ENCODE measurements at regions not wholly inside any gene's neighbourhood (a gene's known extent, or its start where the extent isn't known, plus 50 kb on each side); places are given as distances from the start of the nearest gene placed in this dataset.

- no peak overlapping the region for H2AFZ ChIP-seq
- no peaks in the 10 kb centered on the region for H3K36me3 ChIP-seq (replicated peaks; ENCODE audit: insufficient read depth, low read depth)
- H3K9me3 ChIP-seq (ENCODE audit: low read depth): no peaks in the 10 kb centered on the region
- H3K27me3 ChIP-seq: no peaks in the 10 kb centered on the region
- DNase-seq (ENCODE audit: low spot score): no peak
- H3K27ac ChIP-seq: no peak overlapping the region
- H3K79me2 ChIP-seq: no peaks in the 10 kb centered on the region
- no peaks in the 10 kb centered on the region for H4K20me1 ChIP-seq (ENCODE audit: insufficient read depth, poor library complexity, severe bottlenecking)
- H3K4me1 ChIP-seq (ENCODE audit: insufficient read depth): no peaks in the 10 kb centered on the region
- no peak overlapping the region for H3K4me2 ChIP-seq
- H3K4me3 ChIP-seq: no peak overlapping the region
- no peaks in the 10 kb centered on the region for H3K9me2 ChIP-seq (replicated peaks; ENCODE audit: insufficient read depth)
- TF ChIP-seq EZH2 (IDR thresholded peaks at IDR 0.05; ENCODE audit: borderline replicate concordance) (no peak), CTCF (IDR thresholded peaks at IDR 0.05; ENCODE audit: poor library complexity) (no peak), EZH2phosphoT487 (IDR thresholded peaks at IDR 0.05; ENCODE audit: low read depth, severe bottlenecking, unreplicated experiment) (no peak)
- WGBS (ENCODE audit: low lambda C conversion rate, missing lambda C conversion rate): 80% methylated on average over 2 of the region's 2 CpGs
These were observed 674.1 kb downstream of the NYAP2 start for GRCh38 chr2:226073496-226074160.

- H3K36me3 ChIP-seq (replicated peaks; ENCODE audit: insufficient read depth, low read depth): no peaks in the 10 kb centered on the region
- DNase-seq (ENCODE audit: low spot score): no peak
- H4K20me1 ChIP-seq (ENCODE audit: insufficient read depth, poor library complexity, severe bottlenecking): no peaks in the 10 kb centered on the region
- H3K27me3 ChIP-seq: no peaks in the 10 kb centered on the region
- H3K9me3 ChIP-seq (ENCODE audit: low read depth): no peaks in the 10 kb centered on the region
- TF ChIP-seq CTCF (IDR thresholded peaks at IDR 0.05; ENCODE audit: poor library complexity) (no peak), EZH2 (IDR thresholded peaks at IDR 0.05; ENCODE audit: borderline replicate concordance) (no peak), EZH2phosphoT487 (IDR thresholded peaks at IDR 0.05; ENCODE audit: low read depth, severe bottlenecking, unreplicated experiment) (no peak)
- no peaks in the 10 kb centered on the region for H3K79me2 ChIP-seq
- H2AFZ ChIP-seq: no peak overlapping the region
- no peak overlapping the region for H3K4me3 ChIP-seq
- no peaks in the 10 kb centered on the region for H3K4me1 ChIP-seq (ENCODE audit: insufficient read depth)
- no peak overlapping the region for H3K27ac ChIP-seq
- WGBS (ENCODE audit: low lambda C conversion rate, missing lambda C conversion rate): 60% methylated on average over 4 of the region's 4 CpGs
- no peaks in the 10 kb centered on the region for H3K9me2 ChIP-seq (replicated peaks; ENCODE audit: insufficient read depth)
- no peak overlapping the region for H3K4me2 ChIP-seq
These were observed 667.4 kb downstream of the NYAP2 start for GRCh38 chr2:226066873-226067272.

DNA sequence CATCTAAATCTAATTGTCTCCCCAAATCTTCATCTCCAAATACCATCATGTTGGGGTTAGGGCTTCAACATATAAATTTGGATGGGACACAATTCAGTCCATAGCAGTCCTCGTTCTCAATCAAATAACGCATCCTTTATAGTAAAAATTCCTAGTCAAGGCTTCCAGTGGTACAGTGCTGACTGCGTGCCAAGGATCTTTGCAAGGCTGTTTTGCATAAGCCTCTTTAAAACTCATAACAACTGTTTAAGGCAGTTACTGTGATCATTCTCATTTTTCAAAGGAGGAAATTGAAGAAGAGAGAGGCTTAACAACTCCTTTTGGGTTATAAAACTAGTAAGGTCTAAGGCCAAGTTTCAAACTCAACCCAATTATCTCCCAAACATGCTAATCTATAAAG is 666.9 kb downstream of the NYAP2 start:
- no peak for DNase-seq (ENCODE audit: low spot score)
- Histone ChIP-seq H4K20me1 (ENCODE audit: insufficient read depth, poor library complexity, severe bottlenecking) (no peaks in the 10 kb centered on the region), H3K4me1 (ENCODE audit: insufficient read depth) (no peaks in the 10 kb centered on the region), H3K4me2 (no peak overlapping the region), H3K27ac (no peak overlapping the region), H3K9me3 (ENCODE audit: low read depth) (no peaks in the 10 kb centered on the region), H3K36me3 (replicated peaks; ENCODE audit: insufficient read depth, low read depth) (no peaks in the 10 kb centered on the region), H2AFZ (no peak overlapping the region), H3K4me3 (no peak overlapping the region), H3K79me2 (no peaks in the 10 kb centered on the region), H3K27me3 (no peaks in the 10 kb centered on the region), H3K9me2 (replicated peaks; ENCODE audit: insufficient read depth) (no peaks in the 10 kb centered on the region)
- WGBS (ENCODE audit: low lambda C conversion rate, missing lambda C conversion rate): 90% methylated on average over 3 of the region's 3 CpGs
- TF ChIP-seq EZH2 (IDR thresholded peaks at IDR 0.05; ENCODE audit: borderline replicate concordance) (no peak), CTCF (IDR thresholded peaks at IDR 0.05; ENCODE audit: poor library complexity) (no peak), EZH2phosphoT487 (IDR thresholded peaks at IDR 0.05; ENCODE audit: low read depth, severe bottlenecking, unreplicated experiment) (no peak)

Measured in hepatocyte (in vitro differentiated cells).